T-helper 1 cell treated with Interleukin-12 subunit alpha and Interleukin-12 subunit beta and Interleukin-4 antibody, amounts not matched to agents 30 μg/mL and 1 μg/mL, for 36 hours (primary cell): ENCODE measurements at regions not wholly inside any gene's neighbourhood (a gene's known extent, or its start where the extent isn't known, plus 50 kb on each side); places are given as distances from the start of the nearest gene placed in this dataset.
"Not testable (repeated sequence)": the region's sequence is repeated elsewhere in the genome, so short reads cannot be mapped to it uniquely, and the experiment has no call there.

Experiments
- H3K27ac Mint-ChIP-seq: one replicate; pipeline ENCODE4 v1.8.0; 2021; ENCODE audit warnings: mild to moderate bottlenecking, mixed read lengths
- H3K27me3 Mint-ChIP-seq: one replicate; pipeline ENCODE4 v1.8.0; 2021; ENCODE audit warnings: low read depth, mixed read lengths
- H3K36me3 Mint-ChIP-seq: one replicate; pipeline ENCODE4 v1.8.0; 2021; ENCODE audit warnings: low read depth, mixed read lengths
- H3K4me1 Mint-ChIP-seq: one replicate; pipeline ENCODE4 v1.8.0; 2021; ENCODE audit warnings: low read depth, mixed read lengths
- H3K4me3 Mint-ChIP-seq: one replicate; pipeline ENCODE4 v1.8.0; 2021; ENCODE audit warnings: mild to moderate bottlenecking, moderate library complexity, mixed read lengths
- H3K9me3 Mint-ChIP-seq: one replicate; pipeline ENCODE4 v1.8.0; 2021; ENCODE audit warnings: mixed read lengths

GRCh38 chrX:109782994-109783700 lies 50.1 kb upstream of the ACSL4 start:
- Mint-ChIP-seq H3K27me3 (no peaks in the 10 kb centered on the region), H3K4me1 (peaks cover 13% of the 10 kb centered on the region), H3K9me3 (no peaks in the 10 kb centered on the region), H3K4me3 (peak overlapping the region; percentile 77), H3K36me3 (no peaks in the 10 kb centered on the region), H3K27ac (peak overlapping the region; percentile 94)

GRCh38 chrX:109783701-109784079 lies 50.6 kb upstream of the ACSL4 start:
- no peaks in the 10 kb centered on the region for H3K9me3 Mint-ChIP-seq
- no peaks in the 10 kb centered on the region for H3K27me3 Mint-ChIP-seq
- no peak overlapping the region for H3K4me3 Mint-ChIP-seq
- H3K36me3 Mint-ChIP-seq, result no peaks in the 10 kb centered on the region
- no peak overlapping the region for H3K27ac Mint-ChIP-seq
- H3K4me1 Mint-ChIP-seq, result peaks cover 13% of the 10 kb centered on the region

GRCh38 chrX:109785053-109785452 lies 52.0 kb upstream of the ACSL4 start:
- H3K36me3 Mint-ChIP-seq, result no peaks in the 10 kb centered on the region
- no peak overlapping the region for H3K27ac Mint-ChIP-seq
- no peaks in the 10 kb centered on the region for H3K27me3 Mint-ChIP-seq
- peaks cover 13% of the 10 kb centered on the region for H3K4me1 Mint-ChIP-seq
- H3K4me3 Mint-ChIP-seq, result no peak overlapping the region
- H3K9me3 Mint-ChIP-seq, result no peaks in the 10 kb centered on the region

GRCh38 chrX:109790511-109790910 lies 57.5 kb upstream of the ACSL4 start:
- H3K27ac Mint-ChIP-seq, H3K4me1 Mint-ChIP-seq, H3K36me3 Mint-ChIP-seq, H3K9me3 Mint-ChIP-seq, H3K27me3 Mint-ChIP-seq, H3K4me3 Mint-ChIP-seq: not testable (repeated sequence)

- Mint-ChIP-seq H3K27ac (no peak overlapping the region), H3K4me1 (no peaks in the 10 kb centered on the region), H3K4me3 (no peak overlapping the region), H3K27me3 (peaks cover 4% of the 10 kb centered on the region), H3K9me3 (no peaks in the 10 kb centered on the region), H3K36me3 (no peaks in the 10 kb centered on the region)
Observed at GRCh38 chrX:109793191-109793590, 60.1 kb upstream of the ACSL4 start.

- Mint-ChIP-seq H3K36me3 (no peaks in the 10 kb centered on the region), H3K4me1 (no peaks in the 10 kb centered on the region), H3K4me3 (no peak overlapping the region), H3K9me3 (no peaks in the 10 kb centered on the region), H3K27me3 (peaks cover 4% of the 10 kb centered on the region), H3K27ac (no peak overlapping the region)
Observed at GRCh38 chrX:109795682-109796081, 62.6 kb upstream of the ACSL4 start.

- H3K4me1 Mint-ChIP-seq, result no peaks in the 10 kb centered on the region
- no peaks in the 10 kb centered on the region for H3K9me3 Mint-ChIP-seq
- no peaks in the 10 kb centered on the region for H3K36me3 Mint-ChIP-seq
- no peak overlapping the region for H3K27ac Mint-ChIP-seq
- H3K27me3 Mint-ChIP-seq, result peaks cover 4% of the 10 kb centered on the region
- H3K4me3 Mint-ChIP-seq, result no peak overlapping the region
Observed at GRCh38 chrX:109797311-109797975, 64.4 kb upstream of the ACSL4 start.

- Mint-ChIP-seq H3K27me3 (peaks cover 8% of the 10 kb centered on the region), H3K36me3 (no peaks in the 10 kb centered on the region), H3K27ac (no peak overlapping the region), H3K4me3 (no peak overlapping the region), H3K4me1 (no peaks in the 10 kb centered on the region), H3K9me3 (no peaks in the 10 kb centered on the region)
Observed at GRCh38 chrX:109812236-109812635, 79.2 kb upstream of the ACSL4 start.

- Mint-ChIP-seq H3K36me3 (no peaks in the 10 kb centered on the region), H3K4me3 (no peak overlapping the region), H3K27me3 (peaks cover 8% of the 10 kb centered on the region), H3K4me1 (no peaks in the 10 kb centered on the region), H3K9me3 (no peaks in the 10 kb centered on the region), H3K27ac (no peak overlapping the region)
Observed at GRCh38 chrX:109813236-109813635, 80.2 kb upstream of the ACSL4 start.

- H3K36me3 Mint-ChIP-seq, result no peaks in the 10 kb centered on the region
- no peaks in the 10 kb centered on the region for H3K4me1 Mint-ChIP-seq
- H3K27ac Mint-ChIP-seq, result no peak overlapping the region
- peaks cover 8% of the 10 kb centered on the region for H3K27me3 Mint-ChIP-seq
- no peaks in the 10 kb centered on the region for H3K9me3 Mint-ChIP-seq
- H3K4me3 Mint-ChIP-seq, result no peak overlapping the region
Observed at GRCh38 chrX:109818976-109819375, 85.9 kb upstream of the ACSL4 start.

GRCh38 chrX:109822861-109823260 lies 89.8 kb upstream of the ACSL4 start:
- H3K4me1 Mint-ChIP-seq, result no peaks in the 10 kb centered on the region
- no peaks in the 10 kb centered on the region for H3K27me3 Mint-ChIP-seq
- no peaks in the 10 kb centered on the region for H3K36me3 Mint-ChIP-seq
- no peak overlapping the region for H3K27ac Mint-ChIP-seq
- no peaks in the 10 kb centered on the region for H3K9me3 Mint-ChIP-seq
- H3K4me3 Mint-ChIP-seq, result no peak overlapping the region

GRCh38 chrX:109826954-109827708 lies 94.1 kb upstream of the ACSL4 start:
- Mint-ChIP-seq H3K27ac (no peak overlapping the region), H3K4me1 (no peaks in the 10 kb centered on the region), H3K9me3 (no peaks in the 10 kb centered on the region), H3K27me3 (no peaks in the 10 kb centered on the region), H3K4me3 (no peak overlapping the region), H3K36me3 (no peaks in the 10 kb centered on the region)

- H3K4me1 Mint-ChIP-seq, result no peaks in the 10 kb centered on the region
- H3K4me3 Mint-ChIP-seq, result no peak overlapping the region
- H3K27ac Mint-ChIP-seq, result no peak overlapping the region
- H3K36me3 Mint-ChIP-seq, result no peaks in the 10 kb centered on the region
- H3K27me3 Mint-ChIP-seq, result no peaks in the 10 kb centered on the region
- no peaks in the 10 kb centered on the region for H3K9me3 Mint-ChIP-seq
Observed at GRCh38 chrX:109827772-109828171, 94.7 kb upstream of the ACSL4 start.

GRCh38 chrX:109830157-109830703 lies 97.2 kb upstream of the ACSL4 start:
- Mint-ChIP-seq H3K27me3 (no peaks in the 10 kb centered on the region), H3K36me3 (no peaks in the 10 kb centered on the region), H3K4me3 (no peak overlapping the region), H3K4me1 (no peaks in the 10 kb centered on the region), H3K27ac (no peak overlapping the region), H3K9me3 (no peaks in the 10 kb centered on the region)
